ENCODE measurements at regions not wholly inside any gene's neighbourhood (a gene's known extent, or its start where the extent isn't known, plus 50 kb on each side); places are given as distances from the start of the nearest gene placed in this dataset.

GRCh38 chr2:120496235-120496634 lies 150.3 kb downstream of the INHBB start:
- no peak for TF ChIP-seq CTCF (IDR thresholded peaks at IDR 0.05; ENCODE audit: low read depth, low read length)
- no peak for DNase-seq (ENCODE audit: extremely low read depth, low read depth)

- TF ChIP-seq CTCF (IDR thresholded peaks at IDR 0.05; ENCODE audit: low read depth, low read length): no peak
- no peak for DNase-seq (ENCODE audit: extremely low read depth, low read depth)
These were observed 150.8 kb downstream of the INHBB start for GRCh38 chr2:120496759-120497158.

GRCh38 chr2:120497261-120497977 lies 151.5 kb downstream of the INHBB start:
- DNase-seq (ENCODE audit: extremely low read depth, low read depth): no peak
- no peak for TF ChIP-seq CTCF (IDR thresholded peaks at IDR 0.05; ENCODE audit: low read depth, low read length)

GRCh38 chr2:120498121-120498520 lies 152.2 kb downstream of the INHBB start:
- no peak for TF ChIP-seq CTCF (IDR thresholded peaks at IDR 0.05; ENCODE audit: low read depth, low read length)
- no peak for DNase-seq (ENCODE audit: extremely low read depth, low read depth)

GRCh38 chr2:120498576-120499394 lies 152.8 kb downstream of the INHBB start:
- no peak; the same call in 1 of the 2 replicates for TF ChIP-seq CTCF (IDR thresholded peaks at IDR 0.05; ENCODE audit: low read depth, low read length)
- DNase-seq (ENCODE audit: extremely low read depth, low read depth): no peak

GRCh38 chr2:120499784-120500495 lies 154.0 kb downstream of the INHBB start:
- no peak for DNase-seq (ENCODE audit: extremely low read depth, low read depth)

More at GRCh38 chr2:120499784-120500495, 154.0 kb downstream of the INHBB start:
- TF ChIP-seq CTCF (IDR thresholded peaks at IDR 0.05; ENCODE audit: low read depth, low read length): no peak

Measured in AG09319 (cell line).